GM21786 (cell line): ENCODE measurements at regions not wholly inside any gene's neighbourhood (a gene's known extent, or its start where the extent isn't known, plus 50 kb on each side); places are given as distances from the start of the nearest gene placed in this dataset.

Experiments used
- ATAC-seq: cut with Tn5 transposase; IDR thresholded peaks from one replicate; pipeline ENCODE4 v1.9.1; 2021; ENCODE audit not compliant: unreplicated experiment

GRCh38 chr17:56648321-56648720 is 54.8 kb downstream of the NOG start:
- ATAC-seq = no peak

DNA sequence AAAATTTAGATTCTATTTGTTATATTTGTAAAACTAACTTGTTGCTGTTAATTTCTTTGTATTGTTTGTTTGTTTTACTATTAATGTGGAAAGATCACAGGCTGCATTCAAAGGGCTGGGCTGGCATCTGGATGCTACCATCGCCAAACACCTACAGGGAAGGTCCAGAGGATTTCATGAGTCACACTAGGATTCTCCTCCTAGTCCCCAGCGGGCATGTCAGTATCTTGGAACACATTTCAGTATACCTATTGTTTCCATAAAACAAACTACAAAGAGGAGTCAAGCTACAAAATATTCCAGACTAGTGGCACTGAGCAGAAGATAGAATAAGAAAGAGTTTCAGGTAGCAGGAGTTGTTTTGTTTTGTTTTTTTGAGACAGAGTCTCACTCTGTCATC is 55.3 kb downstream of the NOG start:
- ATAC-seq = no peak

DNA sequence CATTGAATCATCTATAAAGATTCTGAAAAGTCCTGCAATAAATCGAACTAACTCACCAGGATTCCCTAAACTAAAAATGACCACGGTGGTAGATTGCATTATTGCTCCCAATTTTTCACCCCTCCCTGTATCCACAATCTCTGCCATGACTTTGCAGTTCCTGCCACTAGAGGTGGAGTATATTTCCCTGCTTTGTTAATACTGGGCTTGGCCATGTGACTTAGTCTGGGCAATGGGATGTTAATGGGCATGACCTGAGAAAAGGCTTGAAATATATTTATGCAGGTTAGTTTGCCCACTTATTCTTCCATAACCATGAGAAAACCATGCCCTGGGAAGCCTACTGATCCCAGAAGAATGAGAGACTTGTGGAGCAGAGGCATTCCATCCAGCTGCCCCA is 59.1 kb downstream of the NOG start:
- no peak for ATAC-seq

DNA sequence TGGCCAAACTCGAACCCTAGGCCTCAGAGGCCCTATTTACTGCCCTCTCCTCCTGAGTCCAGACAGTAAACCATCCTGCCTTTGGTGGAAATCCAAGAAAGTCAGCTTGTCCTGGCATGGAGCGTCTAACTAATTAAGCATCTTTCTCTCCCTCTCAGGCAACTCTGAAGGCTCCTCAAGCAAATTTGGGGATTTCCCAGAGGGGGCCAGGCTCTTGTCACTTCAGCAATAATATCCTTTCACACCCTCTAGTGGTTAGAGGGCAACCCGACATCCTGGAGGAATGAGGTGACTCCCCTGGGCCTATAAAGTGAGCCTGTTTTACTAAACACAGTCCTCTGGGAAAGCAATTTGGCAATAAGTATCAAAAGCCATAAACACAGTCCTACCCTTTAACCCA is 60.4 kb downstream of the NOG start:
- peak; percentile 98 for ATAC-seq

- ATAC-seq = no peak
These were observed 63.3 kb downstream of the NOG start for GRCh38 chr17:56656701-56657327.

DNA sequence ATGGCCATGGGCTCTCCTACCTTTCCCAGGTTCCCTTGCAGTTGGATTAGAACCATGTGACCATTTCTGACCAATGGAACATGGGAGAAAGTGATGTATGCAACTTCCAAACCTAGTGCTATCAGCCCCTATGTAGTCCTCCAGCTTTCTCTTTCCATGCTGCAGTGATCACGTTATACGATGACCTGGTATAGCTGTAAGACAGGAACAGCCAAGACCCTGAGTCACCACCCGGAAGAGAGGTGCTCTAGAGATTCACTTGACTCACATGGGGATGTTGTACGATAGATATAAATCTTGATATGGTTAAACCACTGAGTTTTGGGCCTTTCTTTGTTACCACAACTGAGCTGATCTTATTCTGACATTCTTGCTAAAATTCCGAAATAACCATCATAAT is 65.1 kb downstream of the NOG start:
- ATAC-seq = no peak

GRCh38 chr17:56659622-56660021 is 66.1 kb downstream of the NOG start:
- no peak for ATAC-seq

- no peak for ATAC-seq
These were observed 68.4 kb downstream of the NOG start for GRCh38 chr17:56661906-56662305.

- no peak for ATAC-seq
These were observed 72.4 kb downstream of the NOG start for GRCh38 chr17:56665864-56666263.

DNA sequence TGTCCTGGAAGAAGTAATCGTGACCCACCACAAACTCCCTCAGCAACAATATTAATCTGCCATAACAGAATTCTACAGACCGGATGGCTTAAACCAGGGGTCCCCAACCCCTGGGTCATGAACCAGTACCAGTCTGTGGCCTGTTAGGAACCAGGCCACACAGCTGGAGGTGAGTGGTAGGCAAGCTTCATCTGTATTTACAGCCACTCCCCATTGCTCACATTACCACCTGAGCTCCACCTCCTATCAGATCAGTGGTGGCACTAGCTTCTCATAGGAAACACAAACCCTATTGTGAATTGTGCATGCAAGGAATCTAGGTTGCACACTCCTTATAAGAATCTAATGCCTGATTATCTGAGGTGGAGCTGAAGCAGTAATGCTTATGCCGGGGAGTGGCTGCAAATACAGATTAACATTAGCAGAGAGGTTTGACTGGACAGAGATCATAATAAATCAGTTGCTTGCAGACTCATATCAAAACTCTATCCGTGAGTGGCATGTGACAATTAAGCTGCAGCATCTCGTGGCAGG is 74.5 kb downstream of the NOG start:
- ATAC-seq = no peak

- no peak for ATAC-seq
These were observed 78.7 kb downstream of the NOG start for GRCh38 chr17:56672195-56672594.

GRCh38 chr17:56674401-56674925 is 81.0 kb downstream of the NOG start:
- no peak for ATAC-seq

DNA sequence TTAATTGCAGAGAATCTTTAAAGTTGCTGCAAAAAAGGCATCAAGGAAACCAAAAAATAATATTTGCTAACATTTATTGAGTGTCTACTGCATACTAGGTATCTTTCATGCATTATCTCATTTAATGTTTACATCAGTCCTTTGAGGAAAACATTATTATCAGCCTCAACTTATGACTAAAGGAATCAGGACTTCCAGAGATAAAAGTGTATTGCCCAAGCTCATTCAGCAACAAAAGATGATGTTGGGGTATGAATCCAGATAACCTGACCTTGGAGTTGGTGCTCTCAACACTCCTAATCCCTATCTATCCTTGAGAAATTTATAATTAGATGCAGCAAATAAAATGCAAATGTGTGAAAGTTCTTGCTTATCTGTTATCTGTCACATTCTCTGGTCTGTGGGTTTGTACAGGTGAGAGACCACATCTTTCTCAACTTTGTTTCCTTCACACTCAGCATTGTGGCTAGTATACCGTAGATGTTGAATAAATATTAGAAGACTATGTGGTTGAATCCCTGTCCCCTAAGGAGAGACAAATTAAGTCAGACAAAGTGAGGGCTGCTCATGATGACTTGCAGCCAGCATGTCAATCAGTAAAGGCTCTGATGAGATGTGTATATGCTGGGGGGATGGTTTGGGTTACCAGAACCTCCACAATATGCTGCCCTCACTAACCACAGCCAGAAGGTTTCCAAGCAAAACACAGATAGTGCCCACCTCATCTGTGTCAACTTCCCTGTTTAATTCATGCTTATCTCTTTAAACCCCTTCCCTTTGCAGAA is 82.6 kb downstream of the NOG start:
- no peak for ATAC-seq

DNA sequence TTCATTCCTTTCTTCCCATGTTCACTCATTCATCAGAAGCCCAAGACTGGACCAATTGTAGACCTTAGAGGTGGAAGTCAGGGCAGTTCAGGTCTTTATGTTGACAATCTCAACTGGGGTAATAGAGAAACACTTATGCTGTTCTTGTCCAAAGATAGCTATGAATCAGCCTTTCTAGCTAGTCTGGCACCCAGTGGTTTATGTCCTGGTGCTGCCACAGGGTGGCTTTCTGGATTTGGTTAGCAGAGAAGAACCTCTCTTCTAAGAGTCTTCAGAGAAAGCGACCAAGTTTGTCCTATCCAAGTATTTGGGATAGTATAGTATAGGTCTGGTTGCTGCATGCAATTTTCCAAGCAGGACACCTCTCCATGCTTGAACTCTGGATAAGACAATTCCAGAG is 83.3 kb downstream of the NOG start:
- ATAC-seq = no peak

DNA sequence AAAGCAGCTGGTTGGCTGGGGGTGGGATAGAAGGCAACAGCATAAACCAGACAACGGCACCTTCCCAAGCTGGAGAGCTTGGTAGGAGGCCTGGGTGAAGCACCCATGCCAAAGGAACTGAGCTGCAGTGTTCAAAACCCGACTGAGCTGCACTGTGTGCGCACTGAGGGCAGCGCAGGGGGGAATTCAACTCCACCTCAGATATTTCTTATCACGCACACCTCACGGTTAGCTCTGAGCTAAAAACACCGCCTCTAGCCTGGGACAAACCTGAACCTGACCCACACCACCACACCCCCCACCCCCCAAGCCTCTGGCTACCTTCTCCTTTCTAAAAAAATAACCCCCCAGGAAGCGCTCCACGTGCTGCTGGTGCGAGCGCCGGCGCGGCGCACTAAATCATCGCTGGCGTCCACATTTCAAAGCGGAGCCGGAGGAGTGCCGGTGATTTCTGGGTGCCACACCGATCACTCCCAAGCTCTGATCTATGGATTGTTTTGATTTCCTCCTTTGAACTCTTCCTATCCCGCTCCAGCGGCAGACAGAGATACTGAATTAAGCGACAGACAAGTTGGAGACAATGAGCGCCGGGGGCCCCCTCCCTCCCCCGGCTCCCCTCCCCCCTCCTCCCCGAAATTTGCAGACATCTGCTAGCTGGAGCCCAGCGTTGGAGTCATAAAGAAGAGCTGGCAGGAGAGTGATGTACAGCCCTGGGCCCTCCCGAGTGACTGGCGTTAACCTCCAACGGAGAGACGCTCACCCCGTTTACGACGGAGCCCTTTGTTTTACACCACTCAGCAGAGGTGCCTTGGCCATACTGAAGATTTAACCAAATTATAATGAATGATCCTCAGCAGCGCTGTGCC is 85.0 kb downstream of the NOG start:
- ATAC-seq = no peak

GRCh38 chr17:56679115-56679776 is 85.7 kb downstream of the NOG start:
- no peak for ATAC-seq

DNA sequence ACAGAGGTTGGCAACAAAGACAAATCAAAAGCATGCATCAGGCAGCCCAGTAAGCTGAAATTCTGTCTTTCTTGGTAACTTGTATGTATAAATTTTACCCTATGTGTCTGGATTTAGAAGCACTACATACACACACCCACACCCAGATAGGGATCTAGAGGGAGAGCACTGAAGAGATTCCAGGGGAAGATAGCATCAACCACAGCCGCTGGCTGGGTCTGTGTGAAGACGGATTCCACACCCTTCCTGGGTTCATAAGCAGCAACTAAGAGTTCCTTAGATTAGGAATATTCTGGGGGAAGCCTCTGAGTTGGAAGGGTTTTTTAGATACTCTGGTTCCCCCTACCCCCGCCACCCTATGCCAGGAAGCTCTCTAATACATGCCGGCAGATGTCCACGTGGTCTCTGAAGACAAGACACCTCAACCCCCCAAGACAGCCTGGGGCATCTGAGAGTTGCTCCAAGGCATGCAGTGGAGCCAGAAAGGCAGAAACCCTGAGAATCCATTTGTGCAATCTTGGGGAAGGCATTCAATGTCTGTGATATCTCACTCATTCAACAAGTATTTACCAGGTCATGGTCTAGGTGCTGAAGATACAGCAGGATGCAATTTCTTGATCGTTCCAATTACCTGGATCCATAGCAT is 86.4 kb downstream of the NOG start:
- no peak for ATAC-seq

DNA sequence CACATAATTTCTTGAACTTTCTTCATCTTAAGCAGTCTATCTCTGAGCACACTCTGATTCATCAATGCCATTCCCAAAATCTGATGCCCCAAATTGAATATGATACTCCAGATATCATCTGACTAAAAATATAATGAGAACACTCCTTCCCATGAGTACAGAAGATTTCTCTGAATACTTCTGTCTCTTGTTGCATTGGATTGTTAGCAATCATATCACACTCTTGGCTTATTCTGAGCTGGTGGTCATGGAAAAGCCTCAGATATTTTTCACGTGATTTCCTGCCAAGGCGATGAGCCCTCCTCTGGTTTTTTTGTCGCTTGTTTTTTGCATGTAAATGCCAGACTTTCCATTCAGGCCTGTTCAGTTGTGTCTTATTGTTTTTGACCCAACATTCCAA is 87.2 kb downstream of the NOG start:
- no peak for ATAC-seq

GRCh38 chr17:56681561-56682266 is 88.2 kb downstream of the NOG start:
- ATAC-seq = no peak

DNA sequence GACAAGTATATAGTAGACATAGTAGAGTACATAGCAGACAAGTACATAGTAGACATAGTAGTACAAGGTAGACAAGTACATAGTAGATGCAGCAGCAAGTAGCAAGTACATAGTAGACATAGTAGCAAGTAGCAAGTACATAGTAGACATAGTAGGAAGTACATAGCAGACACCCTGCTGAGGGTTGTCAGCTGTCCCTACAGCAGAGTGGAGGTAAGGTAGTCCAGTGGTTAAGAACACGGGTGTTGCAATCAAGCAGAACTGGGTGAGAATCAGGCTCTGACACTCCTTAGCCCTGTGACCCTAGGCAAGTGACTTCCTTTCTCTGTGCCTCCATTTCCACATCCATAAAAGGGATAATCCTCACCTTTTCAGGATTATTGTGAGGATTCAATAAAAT is 94.7 kb downstream of the NOG start:
- no peak for ATAC-seq
